NCI-H526 (cell line): ENCODE measurements at regions not wholly inside any gene's neighbourhood (a gene's known extent, or its start where the extent isn't known, plus 50 kb on each side); places are given as distances from the start of the nearest gene placed in this dataset.

Experiments
- DNase-seq, 2 experiments: peaks; one replicate each; lab custom pipeline; 2025; lab: John Stamatoyannopoulos, UW

DNA sequence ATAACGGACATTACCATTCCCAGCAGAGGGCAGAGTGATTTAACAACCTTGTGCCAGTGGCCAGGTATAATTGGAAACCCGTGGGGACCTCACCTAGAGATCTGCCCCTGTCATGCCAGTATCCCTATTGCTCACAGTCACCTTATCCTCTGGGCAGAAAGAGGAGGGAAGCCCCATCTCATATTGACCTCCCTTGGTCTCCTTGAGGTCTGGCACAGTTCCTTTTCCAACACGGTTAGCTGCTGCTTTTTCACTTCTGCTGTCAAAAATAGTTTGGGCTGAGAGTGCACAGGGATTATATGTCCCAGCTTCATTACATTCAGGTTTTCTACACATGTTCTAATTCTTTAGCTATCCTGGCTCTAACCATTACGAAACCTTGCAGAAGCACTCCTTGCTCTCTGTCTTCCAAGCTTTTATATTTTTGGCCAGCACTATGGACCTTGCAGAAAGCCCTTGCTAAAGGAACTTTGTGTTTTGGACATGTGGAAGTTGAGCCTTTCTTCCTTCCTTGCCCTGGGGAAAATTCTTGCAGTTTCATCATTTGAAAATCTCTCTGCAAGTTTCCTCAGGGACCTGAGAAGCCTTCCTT, 111.7 kb upstream of the MIS18BP1 start:
- DNase-seq: no peak

GRCh38 chr14:45362505-45362904, 109.5 kb upstream of the MIS18BP1 start:
- no peak for DNase-seq

GRCh38 chr14:45361727-45362126, 108.7 kb upstream of the MIS18BP1 start:
- DNase-seq: peak in 1 of 2 experiments; percentile 17

GRCh38 chr14:45359746-45360145, 106.7 kb upstream of the MIS18BP1 start:
- DNase-seq: no peak

DNA sequence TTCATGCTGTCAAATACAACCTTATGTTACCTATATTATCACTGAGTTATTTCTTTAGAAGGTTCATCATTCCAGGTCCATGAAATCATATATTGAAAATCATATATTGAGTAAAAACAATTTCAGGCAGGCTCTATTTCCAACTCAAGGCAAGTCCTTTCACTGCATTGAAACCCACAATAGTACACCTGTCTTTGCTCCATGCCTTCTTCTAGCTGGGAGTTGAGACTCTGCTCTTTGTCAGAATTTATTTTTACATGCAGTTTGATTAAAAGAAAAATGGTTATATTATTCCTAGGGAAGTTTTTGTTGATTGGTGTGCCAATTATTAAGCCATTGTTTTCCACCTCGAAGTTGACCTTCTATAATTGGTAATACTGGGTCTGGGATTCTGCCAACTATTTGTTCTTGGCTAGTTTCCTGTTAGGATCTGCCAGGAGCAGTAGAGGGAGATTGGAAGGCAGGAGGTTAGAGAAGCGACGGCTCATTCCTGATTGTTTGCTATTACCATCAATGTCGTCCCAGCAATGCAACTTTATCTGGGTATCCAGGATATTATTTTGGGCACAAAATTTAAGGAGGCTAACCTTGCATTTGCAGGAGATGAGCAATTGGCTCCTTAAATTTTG, 79.5 kb upstream of the MIS18BP1 start:
- DNase-seq: no peak

- DNase-seq: no peak
Observed at GRCh38 chr14:45308745-45309397, 55.9 kb upstream of the MIS18BP1 start.
